Cerebellar cortex (tissue), 1 donor: ENCODE measurements at regions not wholly inside any gene's neighbourhood (a gene's known extent, or its start where the extent isn't known, plus 50 kb on each side); places are given as distances from the start of the nearest gene placed in this dataset.
A peak's percentile ranks its signal among the peaks of the same experiment; 100 is the strongest.
"Not testable (repeated sequence)": the region's sequence is repeated elsewhere in the genome, so short reads cannot be mapped to it uniquely, and the experiment has no call there.

ENCODE experiments used
- DNase-seq: peaks from one replicate; pipeline ENCODE4 v3.0.0-alpha.2; 2015; ENCODE audit warnings: low spot score

DNA sequence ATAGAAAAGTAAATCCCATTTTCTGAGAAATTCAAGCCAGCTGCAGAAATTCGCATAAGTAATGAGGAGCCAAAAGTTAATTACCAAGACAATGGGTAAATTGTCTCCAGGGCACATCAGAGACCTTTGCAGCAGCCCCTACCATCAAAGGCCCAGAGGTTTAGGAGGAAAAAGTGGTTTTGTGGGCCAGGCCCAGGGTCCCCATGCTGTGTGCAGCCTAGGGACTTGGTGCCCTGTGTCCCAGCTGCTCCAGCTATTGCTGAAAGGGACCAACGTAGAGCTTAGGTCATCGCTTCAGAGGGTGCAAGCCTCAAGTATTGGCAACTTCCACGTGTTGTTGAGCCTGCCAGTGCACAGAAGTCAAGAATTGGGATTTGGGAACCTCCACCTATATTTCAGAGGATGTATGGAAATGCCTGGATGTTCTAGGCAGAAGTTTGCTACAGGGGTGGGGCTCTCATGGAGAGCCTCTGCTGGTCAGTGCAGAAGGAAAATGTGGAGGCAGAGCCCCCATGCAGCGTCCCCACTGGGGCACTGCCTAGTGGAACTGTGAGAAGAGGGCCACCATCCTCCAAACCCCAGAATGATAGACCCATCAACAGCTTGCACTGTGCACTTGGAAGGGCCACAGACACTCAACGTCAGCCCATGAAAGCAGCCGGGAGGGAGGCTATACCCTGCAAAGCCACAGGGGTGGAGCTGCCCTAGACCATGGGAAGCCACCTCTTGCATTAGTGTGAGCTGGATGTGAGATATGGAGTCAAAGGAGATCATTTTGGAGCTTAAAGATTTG lies 731.3 kb upstream of the GRAMD2B start:
- not testable (repeated sequence) for DNase-seq

DNA sequence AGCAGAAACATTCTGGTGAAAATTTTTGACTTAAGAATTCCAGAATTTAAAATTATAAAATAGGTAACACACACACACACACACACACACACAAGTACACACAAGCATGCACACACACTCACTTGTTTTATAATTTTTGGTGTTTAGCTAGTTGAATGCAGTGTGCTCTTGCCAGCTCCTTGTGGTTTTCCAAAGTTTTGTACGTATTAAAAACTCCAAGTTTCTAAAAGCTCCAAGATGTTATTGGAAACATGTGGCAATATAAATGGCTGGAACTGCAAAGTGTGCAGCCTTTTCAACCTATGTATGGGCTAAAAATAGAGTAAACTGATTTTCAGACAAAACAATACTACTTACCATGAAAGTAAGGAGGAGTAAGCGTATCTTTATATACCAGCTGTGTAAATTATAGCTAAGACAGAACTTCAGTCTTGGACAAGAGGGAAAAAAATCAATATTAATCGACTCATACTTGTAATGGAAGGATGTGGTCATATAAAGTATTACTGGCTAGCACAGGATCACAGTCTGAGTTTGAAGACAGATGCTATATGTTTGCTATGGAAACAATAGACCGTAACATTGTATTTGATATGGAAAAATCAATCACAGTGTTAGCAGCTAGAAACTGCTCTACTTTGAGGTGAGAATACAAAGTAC lies 727.1 kb upstream of the GRAMD2B start:
- no peak for DNase-seq

DNA sequence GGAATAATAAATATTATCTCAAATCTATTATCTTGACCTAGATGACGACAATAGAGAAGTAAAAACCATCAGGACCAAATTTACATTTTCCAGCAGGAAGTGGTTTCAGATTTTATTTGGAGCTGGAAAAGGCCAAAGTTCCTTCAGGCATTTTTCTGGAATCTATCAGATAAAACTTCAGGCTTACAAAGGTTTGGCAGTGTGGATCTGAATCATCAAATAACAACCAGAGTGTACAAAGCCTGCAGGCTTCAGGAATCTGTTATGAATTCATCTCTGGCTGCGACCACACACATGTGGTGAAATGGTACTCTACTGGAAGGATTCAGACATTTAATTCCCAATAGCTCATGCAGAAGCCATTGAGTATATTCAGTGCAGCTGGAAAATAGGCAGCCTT lies 726.4 kb upstream of the GRAMD2B start:
- no peak for DNase-seq

DNA sequence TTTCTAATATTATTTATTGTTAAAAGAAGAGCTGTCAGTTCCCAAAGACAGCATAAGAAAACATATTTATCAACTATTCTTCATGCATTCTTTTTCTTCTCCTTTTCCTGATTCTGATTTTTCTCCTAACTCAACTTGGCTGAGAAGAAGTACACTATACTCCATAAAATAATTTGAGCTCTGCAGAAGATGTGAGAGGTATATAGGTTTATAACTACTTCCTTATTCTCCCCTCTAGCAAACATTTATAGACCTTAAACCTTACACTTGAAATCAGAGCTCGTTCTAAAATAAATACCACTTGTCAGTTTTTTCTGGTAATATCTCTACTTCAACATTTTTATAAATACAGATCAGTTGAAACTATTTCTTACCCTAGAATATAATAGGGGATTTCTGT lies 724.8 kb upstream of the GRAMD2B start:
- DNase-seq = no peak

DNA sequence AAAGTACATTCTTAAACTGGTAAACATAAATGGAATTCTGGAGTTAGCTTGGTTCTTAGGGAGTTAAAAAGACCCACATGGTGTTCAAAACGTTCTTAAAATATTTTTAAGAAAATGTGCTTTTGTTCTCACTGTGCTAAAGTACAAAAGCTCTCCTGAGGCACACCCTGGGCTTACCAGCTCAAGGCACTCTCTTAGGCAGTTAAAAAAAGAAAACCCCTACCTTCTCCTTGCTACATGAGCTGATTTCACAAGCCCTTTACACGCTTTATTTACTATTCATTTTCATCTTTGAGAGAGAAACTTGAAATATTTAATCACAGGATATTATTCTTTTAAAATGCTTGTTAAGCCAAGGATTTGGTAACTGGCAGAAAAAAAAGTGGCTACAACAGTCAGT lies 723.3 kb upstream of the GRAMD2B start:
- no peak for DNase-seq

DNA sequence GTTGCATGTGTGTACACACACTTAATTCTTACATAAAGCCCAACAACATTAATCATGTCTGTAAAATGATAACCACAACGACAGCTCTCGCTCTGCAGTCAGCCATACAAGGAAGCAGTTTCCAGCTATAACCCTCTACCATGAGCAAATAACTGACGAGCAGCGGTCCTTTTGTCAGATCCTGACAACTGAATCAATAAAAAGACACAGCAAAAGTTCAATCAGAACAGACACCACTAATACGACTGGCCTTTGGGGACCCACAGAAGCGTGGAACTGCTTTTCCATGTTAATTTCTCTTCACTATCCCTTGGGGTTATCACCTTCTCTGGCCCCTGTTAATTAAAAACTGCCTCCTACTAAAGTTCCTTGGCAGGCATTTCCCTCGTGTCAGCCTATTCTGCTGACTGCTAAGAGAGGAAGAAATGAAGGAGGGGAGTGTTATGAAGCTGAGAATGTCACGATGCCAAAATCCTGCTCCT lies 722.8 kb upstream of the GRAMD2B start:
- DNase-seq = no peak

DNA sequence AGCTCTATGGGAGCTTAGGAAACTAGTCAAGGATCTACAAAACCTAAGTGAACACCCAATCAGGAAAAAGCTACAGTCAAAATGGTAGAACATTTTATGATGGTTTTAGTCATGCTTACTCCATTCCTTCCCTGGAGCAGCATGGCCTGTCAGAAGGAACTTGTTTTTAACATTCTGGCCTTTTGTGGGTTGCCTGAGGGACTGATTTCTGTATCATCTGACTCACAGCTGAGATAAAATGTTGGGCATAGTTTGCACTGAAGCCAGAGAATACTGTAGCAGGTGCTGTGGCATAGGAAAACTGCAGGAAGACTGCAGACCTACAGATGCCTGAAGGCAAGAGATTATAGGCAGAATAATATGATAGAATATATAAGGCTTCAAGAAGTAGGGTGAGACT lies 719.6 kb upstream of the GRAMD2B start:
- no peak for DNase-seq

DNA sequence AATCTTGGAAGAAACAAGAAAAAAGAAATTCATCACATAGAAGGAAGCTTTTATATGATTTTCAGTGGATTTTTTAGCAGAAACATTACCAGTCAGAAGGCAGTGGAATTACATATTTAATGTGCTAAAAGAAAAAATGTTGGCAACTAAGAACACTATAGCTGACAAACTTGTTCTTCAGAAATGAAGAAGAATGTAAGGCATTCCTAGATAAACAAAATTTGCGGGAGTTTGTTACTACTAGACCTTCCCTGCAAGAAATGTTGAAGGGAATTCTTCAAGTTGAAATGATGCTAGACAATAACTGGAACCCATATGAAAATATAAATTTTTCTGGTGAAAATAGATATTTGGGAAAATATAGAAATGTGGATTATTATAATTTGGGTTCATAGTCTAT lies 718.3 kb upstream of the GRAMD2B start:
- DNase-seq = no peak

DNA sequence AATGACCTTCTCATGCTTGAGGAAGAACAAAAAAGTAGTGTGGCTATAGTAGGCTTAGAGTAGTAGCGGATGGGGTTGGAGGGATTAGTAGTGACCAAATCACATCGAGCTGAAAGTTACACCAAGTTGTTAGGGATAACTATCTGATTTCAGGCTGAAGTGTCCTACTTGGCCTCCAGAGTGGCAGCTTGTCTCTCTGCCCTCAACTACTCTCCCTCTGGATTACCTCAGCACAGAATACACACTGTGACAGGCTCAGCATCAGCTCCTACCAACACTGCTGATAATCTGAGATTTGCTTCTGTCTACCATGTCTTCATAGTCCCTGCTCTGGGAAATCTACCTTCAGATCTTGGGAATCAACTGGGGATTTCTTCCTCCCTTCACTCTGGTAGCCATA lies 714.6 kb upstream of the GRAMD2B start:
- no peak for DNase-seq

DNA sequence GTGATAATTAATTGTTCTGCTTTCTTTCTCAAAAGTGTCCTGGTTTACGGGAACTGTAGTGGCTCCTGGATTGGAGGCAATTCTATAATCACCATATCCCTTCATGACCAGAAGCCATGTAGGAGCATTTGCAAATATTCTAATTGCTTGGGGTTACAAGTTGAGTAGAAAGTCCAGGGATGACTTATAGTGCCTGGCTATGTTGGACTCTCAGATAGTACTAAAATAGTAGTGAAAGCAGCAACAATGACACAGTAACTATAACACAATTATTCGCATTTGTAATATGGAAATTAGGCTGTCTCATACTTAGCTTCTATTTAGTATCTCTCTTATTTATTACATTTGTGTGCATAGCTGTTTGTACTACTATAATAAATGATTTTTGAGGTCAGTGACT lies 712.5 kb upstream of the GRAMD2B start:
- no peak for DNase-seq

DNA sequence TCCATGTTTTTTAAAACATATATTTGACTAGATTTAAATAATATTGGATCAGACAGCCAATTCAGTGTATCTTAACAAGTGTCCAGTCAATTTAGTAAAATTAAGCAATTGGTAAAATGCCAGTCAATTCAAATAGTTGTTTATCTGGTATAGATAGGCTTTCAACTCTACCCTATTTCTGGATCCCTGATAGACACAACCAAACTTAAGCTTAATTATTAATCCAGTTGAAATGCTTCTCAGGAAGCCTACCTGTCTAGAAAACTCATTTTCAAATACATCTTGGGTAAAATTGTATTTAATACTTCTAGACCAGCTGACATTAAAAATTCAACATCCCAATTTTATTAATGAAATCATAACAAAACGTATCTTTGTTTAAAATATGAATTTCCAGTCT lies 710.8 kb upstream of the GRAMD2B start:
- no peak for DNase-seq

DNA sequence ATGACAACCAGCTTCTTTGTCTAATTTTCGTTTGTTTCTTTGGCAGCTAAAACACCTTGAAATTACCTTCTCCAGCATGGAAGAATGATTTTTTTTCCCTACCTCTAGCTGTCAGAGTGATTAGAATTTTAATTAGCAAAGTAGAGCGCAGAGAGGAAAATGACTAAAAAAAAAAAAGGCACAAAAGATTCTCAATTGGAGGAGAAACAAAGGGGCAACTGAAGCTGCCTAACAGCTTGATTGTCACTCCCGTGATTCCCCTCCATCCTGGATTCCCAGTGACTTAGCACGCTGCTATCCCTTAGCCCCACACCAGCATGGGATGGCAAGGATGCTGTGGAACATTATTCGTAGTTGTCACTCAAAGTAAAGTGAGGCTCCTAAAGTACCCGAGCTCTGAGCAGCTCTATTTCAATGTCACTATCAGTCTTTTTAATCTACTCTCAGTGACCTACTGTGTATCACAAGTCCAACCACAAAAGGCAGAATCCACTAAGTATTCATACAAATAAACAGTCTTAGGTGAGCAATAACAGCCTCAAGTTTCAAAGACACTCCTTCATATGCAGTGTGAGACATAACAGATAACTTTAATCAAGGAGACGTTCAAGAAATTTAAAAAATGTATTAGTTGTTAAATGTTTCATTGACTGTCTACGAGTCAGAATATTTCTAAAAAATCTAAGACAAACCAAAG lies 710.0 kb upstream of the GRAMD2B start:
- DNase-seq = no peak

DNA sequence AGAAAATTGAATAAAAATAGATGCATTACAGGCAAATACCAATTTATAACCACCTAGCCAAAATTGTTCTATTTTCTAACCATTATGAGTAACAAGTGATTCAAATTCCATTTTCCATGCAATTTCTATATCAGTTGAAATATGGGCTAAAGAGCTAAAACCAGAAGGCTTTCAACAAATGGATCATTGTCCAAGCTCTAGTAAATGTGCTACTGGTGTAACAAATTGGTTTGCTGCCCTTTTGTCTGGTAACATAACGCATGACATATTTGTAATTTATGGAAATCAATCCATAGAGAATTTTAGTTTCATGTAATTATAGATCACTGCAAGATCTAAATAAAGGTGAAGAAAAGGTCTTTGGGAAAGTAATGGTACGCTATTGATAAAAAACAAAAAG lies 708.0 kb upstream of the GRAMD2B start:
- DNase-seq = no peak

DNA sequence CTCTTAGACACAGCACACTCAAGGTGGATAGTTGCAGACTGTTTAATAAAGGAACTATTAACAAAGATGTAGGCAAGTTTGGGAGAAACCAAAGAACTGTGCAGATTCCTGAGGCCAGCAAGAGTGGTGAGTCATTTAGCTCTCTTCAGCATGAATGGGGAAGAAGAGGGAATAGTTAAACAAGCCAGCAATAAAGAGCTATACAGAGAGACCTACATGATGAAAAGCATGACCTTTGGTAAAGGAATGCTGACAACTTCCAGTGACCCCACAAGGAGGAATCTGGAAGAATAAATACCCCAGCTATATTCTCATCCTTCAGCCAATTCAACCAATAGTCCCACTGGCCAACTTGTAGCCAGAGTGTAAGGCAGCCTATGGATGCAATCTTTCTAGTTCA lies 706.0 kb upstream of the GRAMD2B start:
- no peak for DNase-seq

DNA sequence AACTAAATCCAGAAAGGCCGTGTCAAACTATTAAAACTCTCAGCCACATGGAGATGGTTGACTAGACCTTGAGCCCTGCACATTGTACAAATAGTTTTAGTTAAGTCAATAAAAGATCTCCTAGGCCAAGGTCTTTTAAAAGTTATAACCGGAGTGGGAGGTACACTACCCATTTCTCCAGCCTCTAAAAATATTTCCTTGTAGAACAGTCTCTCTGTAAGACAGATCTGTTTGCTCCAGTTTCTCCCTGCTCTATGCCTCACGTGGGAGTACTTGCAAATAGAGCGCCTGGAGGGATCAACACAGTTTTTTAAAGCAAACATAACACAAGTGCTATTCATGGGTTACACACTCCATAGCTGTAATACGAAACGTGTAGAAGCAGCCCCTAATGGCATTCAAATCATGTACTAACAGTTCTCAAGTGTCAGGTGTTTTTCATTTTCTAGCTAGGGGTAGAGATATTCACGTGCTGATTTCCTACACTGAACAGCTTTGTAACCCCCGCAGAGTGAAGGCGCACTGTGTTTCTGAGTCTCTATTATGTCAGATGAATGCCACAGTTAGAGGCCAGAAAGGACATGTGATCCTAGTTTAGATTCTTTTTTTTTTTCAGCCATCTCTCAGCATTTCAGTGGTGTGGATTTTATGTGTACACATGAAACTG lies 703.4 kb upstream of the GRAMD2B start:
- peak; percentile 18 for DNase-seq

DNA sequence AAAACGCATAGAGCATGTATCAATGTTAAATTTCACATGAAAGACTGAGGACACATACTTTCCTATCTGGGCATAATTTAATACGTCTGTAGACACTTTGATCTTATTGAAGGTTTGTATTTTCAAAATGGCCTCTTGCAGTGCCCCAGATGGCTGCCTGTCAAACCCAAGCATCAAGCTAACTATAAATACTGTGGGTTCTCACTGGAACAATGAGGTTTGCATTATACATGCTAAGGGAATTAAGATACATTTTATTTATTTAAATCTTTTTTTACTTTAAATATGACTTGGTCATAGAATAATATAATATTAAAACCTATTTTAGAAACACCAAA lies 702.9 kb upstream of the GRAMD2B start:
- no peak for DNase-seq

DNA sequence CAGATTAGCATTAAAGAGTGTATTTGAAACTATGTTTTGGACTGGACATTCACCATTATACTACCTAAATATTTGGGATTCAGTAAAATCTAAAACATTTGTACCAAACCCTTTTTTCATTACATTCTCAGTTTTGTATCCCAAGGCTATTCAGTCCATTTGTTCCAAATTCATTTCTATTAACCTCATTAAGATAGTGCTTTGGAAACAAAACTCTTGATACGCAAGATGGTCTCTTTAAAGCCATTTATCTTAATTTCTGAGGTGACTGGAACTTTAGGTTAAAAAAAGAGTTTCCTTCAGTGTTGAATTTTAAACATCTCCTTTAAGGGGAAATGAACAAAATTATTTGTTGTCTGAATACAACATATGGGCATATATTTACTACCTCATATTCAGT lies 702.5 kb upstream of the GRAMD2B start:
- no peak for DNase-seq

DNA sequence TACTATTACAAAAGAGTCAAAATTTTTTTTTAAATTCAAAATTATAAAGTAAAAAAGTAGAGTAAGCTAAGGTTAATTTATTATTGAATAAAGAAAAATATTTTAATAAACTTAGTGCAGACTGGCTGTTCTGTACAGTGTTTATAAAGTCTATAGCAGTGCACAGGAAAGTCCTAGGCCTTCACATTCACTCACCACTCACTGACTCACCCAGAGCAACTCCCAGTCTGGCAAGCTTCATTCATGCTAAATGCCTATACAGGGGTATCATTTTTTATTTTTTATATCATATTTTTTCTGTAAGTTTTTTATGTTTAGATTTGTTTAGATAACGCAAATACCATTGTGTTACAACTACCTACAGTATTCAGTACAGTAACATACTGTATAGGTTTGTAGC lies 700.7 kb upstream of the GRAMD2B start:
- no peak for DNase-seq

DNA sequence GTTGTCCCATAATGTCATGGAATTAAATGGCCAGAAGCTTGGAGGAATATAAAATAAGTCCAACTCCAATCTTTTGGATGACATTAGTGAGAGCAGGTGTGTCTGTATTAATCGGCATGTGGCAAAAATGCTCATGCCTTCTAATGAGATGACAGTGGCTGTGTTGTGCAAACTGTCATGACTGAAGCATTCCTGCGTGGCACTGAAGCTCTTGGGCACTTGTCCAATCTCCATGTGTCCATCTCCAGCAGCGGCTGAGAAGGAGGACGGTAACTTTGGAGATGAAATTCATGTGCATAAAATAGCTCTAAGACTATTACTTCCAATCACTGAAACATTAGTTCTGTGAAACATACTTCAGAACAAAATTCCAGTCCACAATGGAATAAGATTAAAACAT lies 697.5 kb upstream of the GRAMD2B start:
- DNase-seq = peak; percentile 56

DNA sequence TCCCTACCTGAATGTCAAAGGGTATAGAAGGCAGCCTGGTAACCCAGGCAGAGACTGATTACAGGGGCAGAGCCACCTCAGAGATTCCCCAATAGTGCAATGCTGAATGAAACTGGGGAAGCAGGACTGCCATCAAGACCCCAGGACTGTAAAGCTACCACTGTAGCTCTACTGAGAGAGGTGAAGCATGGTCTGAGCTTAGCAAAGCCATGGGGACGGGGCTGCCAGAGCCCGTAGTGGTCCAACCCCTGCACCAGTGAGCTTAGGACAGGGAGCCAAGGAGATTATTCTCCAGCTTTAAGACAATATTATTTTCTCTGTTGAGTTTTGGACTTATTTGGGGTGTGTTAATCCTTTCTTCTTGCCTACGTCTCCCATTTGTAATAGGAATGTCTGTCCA lies 679.3 kb upstream of the GRAMD2B start:
- no peak for DNase-seq

DNA sequence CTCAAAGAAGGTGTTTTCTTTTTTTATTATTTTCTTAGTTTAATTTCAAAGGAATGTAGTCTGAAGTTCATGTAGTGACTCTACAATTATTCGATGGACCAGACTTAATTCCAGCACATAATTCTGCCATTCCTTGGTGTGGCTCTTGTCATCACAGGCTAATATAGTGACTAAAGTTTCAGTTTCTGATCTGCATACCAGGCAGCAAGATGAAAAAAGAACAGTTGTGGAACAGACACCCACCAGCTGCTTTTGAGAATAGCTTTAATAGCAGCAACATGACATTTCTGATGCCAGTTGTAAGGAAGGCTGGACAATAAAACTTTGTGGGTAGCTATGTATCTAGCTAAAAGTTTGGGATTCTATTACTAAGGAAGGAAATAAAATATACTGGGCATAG lies 676.3 kb upstream of the GRAMD2B start:
- no peak for DNase-seq

DNA sequence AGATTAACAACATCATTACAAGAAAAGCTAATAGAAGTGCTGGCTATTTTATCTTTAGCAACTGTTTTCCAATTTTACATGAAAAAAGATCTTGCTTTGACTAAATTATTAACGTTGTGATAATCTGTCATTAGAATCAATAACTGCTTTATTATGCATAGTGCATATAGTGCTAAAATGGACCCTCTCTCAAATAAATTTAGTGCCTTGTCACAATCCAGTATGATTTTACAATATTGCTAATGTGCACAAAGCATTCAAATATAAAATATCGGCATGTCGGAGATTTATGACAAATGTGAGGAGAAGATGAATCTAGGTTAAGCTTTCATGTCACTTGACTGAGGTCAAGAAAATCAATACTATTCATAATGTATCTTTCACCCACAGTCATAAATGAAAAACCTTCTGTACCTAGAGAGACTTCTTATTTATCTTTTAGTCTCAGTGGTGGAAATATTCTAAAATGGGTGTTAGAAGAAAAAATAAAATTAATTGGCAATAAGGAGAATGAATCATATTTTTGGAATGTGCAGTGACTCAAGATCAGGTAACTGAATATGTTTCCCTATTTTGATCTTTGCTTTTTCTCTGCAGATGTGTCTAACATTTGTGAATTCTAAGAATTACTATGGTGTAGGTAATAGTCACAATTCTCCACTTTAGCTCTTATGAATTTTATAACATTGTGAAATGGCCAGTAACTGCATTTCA lies 672.9 kb upstream of the GRAMD2B start:
- DNase-seq = no peak
